HG03103 (cell line): ENCODE measurements at regions not wholly inside any gene's neighbourhood (a gene's known extent, or its start where the extent isn't known, plus 50 kb on each side); places are given as distances from the start of the nearest gene placed in this dataset.
"Not testable (repeated sequence)": the region's sequence is repeated elsewhere in the genome, so short reads cannot be mapped to it uniquely, and the experiment has no call there.

Experiments
- ATAC-seq: cut with Tn5 transposase; IDR thresholded peaks from one replicate; pipeline ENCODE4 v1.9.1; 2021; ENCODE audit warnings: low read depth; ENCODE audit not compliant: unreplicated experiment

DNA sequence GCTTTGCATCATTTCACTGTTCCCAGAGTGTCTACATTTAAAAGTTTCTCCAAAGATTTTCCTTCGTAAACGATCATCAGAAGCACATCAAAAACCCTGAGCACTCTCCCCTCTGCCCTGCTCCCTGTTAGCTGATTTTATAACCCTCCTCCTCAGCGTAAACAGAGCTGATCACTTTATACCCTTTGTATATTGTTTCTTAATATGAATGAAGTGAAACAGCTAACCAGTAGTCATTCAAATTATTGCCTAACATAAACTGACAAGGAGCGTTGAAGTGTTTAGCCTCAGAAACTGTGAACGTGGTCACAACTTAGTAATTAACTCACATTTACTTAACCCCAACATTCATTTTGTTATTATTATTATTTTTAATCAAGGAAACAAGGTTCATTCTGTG is 160.0 kb upstream of the FOXF1 start:
- no peak for ATAC-seq

DNA sequence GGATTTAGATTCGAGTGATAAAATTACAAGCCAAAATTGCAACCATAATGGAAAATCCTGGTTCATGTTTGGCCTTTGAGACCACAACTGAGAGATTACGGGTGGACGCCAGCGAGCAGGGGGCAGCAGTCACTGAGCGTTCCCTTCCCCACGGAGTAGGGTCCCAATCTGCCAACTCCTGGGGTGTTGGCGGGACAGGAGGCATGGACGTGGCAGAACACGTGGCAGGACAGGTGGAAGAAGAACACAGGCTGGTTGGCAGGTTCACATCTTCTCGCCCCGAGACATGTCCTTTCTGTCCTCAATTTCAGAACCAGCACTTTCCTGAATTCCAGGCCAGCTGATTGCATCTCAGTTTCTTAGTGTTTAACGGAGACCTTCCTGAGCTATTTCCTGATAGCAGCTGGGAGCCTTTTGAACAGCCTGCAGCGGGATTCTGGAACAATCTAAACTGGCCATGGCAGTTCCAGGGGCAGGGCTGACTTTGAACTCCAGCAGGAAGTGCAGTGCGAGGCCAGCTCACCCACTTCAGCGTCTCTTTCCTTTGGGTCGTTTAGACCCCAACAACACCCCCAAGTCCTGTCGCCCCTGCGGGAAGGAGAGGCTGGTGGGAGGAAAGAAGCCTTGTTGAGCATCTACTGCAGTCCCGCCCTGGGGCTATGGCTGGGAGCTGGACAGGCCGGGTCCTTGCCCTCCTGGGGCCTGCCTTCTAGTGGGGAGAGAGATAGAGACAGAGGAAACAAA is 159.1 kb upstream of the FOXF1 start:
- no peak for ATAC-seq

DNA sequence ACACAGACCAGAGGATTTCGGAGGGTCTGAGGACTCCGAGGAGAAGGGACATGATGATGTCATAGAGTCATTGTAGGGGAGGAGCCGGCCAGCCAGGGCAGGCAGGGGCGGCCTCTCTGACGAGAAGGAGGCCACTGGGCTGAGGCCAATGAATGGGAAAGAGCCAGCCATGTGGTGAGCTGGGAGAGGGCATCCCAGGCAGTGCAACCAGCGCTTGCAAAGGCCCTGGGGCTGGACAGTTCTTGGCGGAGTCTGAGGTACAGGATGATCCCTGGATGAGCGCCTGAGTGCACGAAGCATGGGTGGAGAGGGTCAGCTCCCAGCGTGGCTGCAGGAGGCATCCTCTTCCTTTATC is 158.6 kb upstream of the FOXF1 start:
- ATAC-seq, result not testable (repeated sequence)

DNA sequence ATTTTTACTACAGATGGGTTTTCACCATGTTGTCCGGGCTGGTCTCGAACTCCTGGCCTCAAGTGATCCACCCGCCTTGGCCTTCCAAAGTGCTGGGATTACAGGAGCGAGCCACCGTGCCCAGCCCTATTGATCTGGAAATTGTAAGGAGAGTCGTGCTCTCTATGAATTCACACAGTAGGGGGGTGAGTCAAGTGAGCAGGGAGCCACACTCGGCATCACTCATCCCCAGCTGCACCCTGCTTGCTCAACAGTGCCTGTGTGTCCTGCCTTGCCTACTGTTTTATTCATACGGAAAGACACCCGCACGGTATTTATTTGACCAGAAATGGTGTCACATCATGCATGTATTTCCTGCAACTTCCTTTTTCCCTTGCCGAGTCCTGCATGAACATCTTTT is 157.2 kb upstream of the FOXF1 start:
- ATAC-seq, result no peak

DNA sequence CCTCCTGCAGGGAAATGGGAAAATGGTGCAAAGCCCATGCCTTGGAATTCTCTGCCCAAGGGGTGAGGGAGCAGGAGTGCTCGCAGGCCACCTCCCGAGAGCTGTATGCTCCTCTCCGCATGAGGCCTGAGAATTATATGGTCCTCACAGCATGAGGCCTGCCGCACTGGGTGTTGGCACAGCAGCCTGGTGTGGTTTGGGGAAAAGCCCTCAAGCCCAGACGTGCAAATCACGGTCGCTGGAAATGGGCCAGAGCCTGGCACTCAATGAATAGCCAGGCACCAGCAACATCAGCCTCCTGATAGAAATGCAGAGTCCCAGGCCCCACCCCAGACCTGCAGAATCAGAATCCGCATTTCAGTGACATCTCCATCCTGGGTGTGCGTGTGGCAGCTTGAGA is 156.4 kb upstream of the FOXF1 start:
- no peak for ATAC-seq

DNA sequence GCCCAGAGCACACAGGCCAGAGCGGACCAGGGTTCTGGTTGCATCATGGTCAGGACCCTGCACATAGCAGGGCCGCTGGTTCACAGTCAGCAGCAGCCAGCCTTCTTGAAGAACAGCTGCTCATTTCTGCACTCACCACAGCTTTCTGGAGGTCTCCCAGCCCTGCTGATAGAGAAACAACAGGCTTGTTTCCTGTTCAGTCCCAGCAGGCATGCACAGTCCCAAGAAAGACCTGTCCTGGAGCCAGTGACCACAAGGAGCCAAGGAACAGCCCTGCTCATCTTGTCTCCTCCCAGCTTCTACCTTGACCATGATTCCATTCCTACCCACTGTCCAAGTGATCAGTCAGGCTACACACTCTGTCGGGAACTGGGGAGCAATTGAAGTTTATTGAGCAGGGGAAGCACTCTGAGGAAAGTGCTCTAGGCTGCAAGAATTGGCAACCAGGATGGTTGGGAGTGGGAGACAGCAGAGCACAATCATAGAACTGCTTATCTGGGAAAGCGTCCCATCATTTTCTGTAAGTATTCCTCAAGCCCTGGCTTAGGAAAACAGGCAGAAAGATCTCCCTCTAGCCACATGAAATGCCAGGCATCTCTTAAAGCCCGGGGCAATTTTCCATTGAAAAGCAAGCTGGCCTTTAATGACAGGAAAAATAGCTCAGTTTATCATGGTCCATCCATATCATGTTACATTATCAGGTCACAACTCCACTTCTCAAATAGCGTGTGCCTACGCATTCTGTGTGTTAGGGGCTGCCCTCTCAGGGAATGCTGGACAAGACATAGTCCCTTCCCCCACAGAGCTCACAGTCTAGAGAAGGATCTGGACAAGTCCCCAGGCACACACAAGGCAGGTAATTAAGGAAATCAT is 155.4 kb upstream of the FOXF1 start:
- ATAC-seq, result no peak

DNA sequence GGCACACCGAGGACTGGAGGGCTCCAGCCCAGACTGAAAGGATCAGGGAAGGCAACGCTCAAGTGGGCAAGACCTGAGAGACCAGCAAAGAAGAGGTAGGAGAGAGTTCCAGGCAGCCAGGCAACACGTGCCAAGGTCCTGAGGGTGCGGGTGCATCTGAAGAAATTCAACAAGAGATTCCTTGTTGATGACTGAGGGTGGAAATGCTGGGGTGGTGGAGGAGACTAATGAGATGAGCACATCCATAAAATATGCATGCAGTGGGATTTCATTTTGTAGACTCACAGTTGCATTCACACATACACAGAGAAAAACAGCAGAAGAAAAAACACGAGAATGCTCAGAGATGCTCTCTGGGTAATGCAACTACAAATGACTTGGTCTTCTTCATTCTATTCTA is 154.8 kb upstream of the FOXF1 start:
- no peak for ATAC-seq

DNA sequence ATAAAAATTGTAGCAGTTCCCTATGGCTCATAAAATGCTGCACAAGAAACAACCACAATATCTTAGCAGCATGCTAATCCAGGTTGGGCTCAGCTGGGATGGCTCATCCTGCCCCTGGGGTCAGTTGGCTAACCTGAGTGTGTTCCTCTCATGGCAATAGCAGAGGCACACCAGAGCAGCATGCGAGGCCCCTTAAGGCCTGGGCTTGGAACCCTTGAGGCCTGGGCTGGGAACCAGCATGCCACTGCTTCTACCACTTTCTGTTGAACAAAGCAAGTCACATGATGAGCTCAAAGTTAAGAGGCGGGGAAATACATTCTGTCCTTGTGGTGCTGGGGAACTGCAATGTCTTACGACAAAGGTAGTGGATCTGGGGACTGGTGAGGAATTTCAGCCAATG is 154.4 kb upstream of the FOXF1 start:
- ATAC-seq, result no peak

DNA sequence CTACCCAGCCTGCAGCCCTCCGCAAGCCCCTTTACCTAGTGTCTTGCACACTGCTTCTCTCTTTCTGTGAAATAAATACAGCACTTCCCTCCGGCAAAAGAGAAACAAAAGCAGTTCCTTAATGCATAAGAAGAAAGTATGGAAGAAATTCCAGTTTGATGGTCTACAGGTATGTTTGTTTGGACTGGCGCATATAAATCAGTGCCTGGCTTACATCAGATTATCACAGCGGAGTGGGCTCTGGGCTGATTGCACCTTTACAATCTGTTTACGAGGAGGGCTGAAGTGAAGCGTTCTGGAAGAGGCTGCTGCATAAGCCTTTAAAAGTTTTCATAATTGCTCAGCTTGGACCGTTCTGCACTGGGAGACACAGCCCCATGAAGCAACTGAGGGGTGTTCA is 153.5 kb upstream of the FOXF1 start:
- no peak for ATAC-seq

DNA sequence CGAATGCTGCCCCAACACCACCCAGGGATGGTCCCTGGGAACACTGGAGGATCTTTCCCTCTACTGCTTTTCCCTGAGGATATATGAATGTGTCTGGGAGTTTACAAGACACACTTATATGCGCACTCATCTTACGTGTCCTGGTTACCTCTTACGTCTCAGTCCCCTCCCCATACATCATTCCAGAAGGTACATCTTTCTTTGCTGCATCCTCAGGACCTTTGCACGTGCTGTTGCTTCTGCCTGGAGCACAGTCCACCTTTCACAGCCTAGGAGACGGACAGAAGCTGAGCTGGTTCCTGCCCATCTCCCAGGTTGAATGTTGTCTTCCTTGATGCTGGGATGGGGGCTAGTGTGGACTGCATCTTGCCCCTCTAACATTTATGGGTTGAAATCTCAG is 153.0 kb upstream of the FOXF1 start:
- ATAC-seq, result no peak

DNA sequence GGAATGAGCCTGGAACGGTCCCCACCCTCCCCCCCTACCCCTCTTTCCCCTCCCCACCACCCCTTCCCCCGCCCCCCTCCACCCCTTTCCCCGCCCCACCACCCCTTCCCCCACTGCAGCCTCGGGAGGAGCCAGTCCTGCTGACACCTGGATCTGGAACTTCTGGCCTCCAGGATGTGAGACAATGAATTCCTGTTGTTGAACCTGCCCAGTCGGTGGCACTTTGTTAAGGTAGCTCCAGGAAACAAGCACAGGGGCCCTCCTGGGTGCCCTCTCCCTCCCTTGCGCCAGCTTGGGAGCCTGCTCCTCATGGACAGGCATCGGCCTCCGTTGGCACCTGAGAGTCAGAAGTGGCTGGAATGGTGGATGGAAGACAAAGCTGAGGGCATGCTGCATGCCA is 152.4 kb upstream of the FOXF1 start:
- ATAC-seq, result no peak

DNA sequence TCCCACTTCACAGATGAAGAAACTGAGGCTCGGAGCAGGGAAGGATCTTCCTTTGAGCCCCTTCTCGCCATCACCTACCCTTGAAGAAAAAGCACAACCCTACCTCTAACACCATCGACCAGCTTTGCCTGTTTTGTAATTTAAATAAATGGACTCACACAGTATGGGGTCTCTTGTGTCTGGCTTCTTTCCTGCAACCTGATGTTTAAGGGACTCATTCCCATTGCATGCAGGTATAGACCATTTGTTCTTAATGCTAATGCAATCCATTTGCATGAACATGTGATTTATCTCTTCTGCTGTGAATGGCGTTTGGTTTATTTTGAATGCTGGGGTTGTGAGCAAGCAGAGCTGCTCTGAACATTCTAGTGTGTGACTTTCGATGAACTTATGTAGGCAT is 150.8 kb upstream of the FOXF1 start:
- no peak for ATAC-seq

DNA sequence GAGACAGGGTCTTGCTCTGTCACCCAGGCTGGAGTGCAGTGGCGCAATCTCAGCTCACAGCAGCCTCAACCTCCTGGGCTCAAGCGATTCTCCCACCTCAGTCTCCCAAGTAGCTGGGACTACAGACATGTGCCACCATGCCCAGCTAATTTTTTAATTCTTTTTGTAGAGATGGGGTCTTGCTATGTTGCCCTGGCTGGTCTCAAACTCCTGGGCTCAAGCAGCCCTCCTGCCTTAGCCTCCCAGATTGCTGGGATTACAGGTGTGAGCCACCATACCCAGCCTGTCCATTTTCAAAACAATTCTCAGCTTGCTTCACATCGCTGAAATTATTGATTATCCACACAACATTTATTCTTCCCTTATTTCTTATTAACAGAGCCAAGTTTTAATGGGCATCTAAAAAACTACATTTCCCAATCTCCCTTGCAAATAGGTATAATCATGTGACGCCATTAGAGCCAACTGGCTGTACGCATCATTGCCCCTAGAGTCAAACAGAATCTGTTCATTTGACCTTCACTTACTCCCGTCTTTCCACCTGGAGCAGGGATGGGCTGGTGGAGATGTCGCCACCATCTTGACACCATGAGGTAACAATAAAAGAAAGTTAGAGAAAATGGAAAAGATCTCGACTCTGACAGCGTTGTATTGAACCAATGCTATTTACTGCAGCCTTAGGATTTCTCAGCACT is 148.0 kb upstream of the FOXF1 start:
- no peak for ATAC-seq

DNA sequence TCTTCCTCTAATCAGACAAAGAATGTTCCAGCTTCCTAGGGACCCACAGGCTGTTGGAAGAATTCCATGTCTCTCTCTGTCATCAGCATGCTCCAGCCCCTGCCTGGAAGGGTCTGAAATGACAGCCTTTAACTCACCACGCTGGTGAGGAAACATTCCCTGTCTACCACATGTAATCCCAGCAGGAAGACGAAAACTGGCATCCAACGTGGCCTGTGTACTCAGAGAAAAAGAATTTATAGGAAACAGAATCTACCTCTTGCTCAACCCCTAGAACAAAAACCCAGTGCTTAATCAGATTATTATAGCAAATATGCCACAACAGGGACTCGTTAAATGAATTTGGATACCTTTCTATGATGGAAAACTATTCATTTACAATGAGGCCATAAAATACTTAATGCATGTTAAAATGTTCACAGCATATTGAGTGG is 147.3 kb upstream of the FOXF1 start:
- ATAC-seq, result no peak

DNA sequence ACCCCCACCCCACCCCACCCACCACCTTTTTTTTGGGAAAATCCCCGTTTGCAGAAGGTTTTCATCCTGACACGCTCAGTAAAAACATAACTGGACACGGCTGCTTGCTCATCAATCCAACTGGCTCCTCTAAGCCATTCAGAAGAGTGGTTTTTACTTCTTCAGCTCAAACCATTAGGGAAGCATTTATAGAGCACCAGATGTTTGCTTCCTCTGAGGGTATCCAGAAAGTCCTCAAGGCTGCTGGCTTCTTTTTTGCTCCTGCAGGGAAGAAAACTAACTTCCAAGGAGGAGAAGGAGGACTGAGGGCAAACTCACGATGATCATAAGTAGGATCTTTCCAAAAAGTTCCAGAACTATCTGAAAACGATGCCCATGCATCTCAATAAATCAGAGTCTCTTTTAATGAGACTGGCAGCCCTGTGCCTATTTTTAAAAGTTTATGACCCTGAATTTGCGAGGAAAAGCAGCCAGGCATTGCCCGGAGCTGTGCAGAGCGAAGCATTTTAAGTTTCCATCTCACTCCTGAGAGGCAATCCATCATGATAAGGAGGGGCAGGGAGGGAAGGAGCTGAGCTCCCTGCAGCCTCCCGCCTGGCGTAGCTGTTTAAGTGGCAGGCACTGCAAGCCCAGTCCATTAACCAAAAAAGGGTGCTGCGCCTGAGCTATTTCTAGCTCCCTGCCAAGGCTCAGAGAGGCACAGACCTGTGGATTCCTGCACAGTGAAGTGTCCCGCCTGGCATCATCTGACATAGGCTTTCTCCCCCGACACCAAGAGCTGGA is 146.3 kb upstream of the FOXF1 start:
- no peak for ATAC-seq

DNA sequence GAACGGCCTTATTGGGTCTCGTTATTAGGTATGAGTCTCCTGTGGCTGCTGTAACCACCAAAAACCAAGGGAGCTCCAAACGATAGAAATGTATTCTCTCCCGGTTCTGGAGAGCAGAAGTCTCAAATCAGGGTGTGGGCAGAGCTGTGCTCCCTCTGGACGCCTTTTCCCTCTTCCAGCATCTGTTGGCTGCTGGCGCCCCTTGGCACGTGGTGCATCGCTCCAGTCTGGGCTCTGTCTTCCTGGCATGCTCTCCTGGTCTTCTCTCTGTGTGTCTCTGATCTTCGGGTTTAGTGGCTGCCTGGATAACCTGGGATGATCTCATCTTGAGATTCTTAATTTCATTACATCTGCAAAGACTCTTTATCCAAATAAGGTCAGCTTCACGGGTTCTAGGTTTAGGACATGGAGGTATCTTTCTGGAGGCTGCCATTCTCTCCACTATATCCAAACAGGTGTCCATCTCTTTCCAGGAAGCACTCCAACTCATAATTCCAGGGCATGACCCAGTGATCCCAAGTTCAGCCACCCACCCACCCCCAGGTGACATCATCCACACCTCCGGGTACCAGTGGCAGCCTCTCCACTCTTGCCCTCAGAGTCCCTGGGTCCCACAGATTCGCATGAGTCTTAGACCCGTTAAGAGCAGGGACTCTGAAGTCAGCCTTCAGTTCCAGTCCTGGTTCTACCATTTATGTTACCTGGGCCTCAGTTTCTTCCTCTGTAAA is 145.5 kb upstream of the FOXF1 start:
- ATAC-seq, result no peak

DNA sequence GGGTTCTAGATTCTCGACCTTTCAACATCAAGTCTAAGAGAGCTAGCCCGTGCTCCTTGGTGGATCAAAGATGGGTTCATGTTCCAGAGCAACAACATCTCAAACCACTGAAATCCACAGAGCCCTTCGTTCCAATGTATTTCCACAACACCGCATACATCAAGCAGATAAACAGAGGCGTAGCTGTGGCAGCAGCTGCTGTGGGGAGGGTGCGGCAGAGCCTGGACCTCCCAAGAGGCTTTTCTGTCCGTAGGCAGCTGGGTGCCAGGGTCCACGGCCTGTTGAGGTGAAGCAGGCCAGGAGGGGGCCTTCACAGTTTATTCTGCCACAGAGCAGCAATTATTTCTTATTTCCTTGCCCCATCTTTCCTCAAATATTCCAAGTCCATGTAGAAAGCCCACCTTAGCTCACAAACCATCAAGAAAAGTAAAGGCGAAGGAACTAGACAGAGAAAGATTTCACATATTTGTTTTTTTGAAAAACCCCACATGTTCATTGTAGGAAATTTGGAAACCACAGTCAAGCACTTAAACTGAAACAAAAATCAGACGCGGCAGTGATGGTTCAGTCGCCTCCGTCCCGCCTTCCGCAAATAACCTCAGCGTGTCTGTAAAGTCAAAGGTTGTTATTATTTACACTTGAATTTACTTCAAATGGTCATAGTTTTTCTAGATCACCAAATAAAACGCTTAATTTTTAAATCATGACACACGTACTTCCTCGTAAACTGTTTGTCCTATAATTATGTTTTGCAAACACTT is 144.6 kb upstream of the FOXF1 start:
- no peak for ATAC-seq

DNA sequence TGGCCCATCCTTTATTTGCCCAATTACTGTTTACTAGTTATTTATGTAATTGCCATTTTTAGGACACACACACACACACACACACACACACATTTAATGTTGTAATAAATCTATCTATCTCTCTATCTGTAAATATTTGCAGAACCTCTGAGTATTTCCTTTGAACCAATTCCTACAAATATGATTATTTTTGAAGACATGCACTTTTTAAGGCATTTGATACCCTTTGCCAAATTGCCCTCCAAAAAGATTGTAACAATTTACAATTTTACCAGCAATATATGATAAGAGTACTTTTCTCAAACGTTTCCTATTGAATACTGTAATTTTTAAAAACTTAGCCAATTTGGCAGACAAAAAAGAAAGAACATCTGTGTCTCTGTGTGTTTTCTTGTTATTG is 143.8 kb upstream of the FOXF1 start:
- ATAC-seq, result no peak

DNA sequence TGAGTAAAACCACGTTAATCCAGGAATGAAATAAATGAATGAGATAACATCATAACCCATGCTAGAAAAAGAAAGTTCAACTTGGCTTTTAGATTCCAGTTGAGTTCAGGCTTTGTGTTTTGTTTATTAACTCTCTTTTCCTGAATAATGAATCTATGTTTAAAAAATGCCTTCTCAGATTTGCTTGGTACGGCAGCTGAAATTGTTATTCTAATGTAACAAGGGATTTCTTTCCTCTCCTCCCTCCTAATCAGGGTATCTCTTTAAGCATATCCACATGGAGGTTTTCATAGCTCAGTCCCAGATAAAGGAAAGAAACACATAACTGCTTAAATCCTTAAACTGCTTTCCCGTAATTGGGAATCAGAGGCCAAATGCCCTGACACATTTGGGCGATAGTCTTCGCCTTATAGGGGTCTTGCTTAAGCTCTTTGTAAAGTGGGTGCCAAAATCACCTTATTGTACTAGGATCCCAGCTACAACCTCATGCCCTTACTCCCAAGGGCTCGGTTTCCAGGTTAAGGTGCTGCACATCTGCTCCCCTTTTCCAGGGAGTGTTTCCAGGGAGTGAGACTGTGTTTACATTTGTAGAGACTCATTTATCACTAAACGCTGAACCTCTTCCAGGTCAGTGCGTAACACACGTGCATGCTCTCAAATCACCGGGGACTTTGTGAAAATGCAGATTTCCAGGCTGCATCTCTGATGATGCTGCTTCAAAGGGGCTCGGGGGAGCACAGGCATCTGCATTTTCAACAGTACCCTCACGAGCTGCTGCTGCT is 142.8 kb upstream of the FOXF1 start:
- no peak for ATAC-seq
